RPMI8226 (cell line): ENCODE measurements at regions not wholly inside any gene's neighbourhood (a gene's known extent, or its start where the extent isn't known, plus 50 kb on each side); places are given as distances from the start of the nearest gene placed in this dataset.

Source experiments
- DNase-seq: peaks from one replicate; pipeline ENCODE4 v3.0.0-alpha.2; 2015

GRCh38 chr5:171606414-171607024, 179.1 kb upstream of the SMIM23 start:
- peak; percentile 44 for DNase-seq

- no peak for DNase-seq
Observed at GRCh38 chr5:171607863-171608262, 177.8 kb upstream of the SMIM23 start.

GRCh38 chr5:171609806-171610452, 175.7 kb upstream of the SMIM23 start:
- no peak for DNase-seq

GRCh38 chr5:171610686-171611085, 174.9 kb upstream of the SMIM23 start:
- no peak for DNase-seq

GRCh38 chr5:171612749-171613148, 172.9 kb upstream of the SMIM23 start:
- no peak for DNase-seq

GRCh38 chr5:171614511-171614910, 171.1 kb upstream of the SMIM23 start:
- DNase-seq, result peak; percentile 42

GRCh38 chr5:171614971-171615653, 170.5 kb upstream of the SMIM23 start:
- DNase-seq, result no peak

GRCh38 chr5:171615705-171616640, 169.6 kb upstream of the SMIM23 start:
- DNase-seq, result no peak

GRCh38 chr5:171617266-171617665, 168.4 kb upstream of the SMIM23 start:
- no peak for DNase-seq

GRCh38 chr5:171617817-171618591, 167.6 kb upstream of the SMIM23 start:
- no peak for DNase-seq

GRCh38 chr5:171619196-171619595, 166.4 kb upstream of the SMIM23 start:
- DNase-seq, result peak; percentile 65

GRCh38 chr5:171619744-171620143, 165.9 kb upstream of the SMIM23 start:
- DNase-seq, result no peak

- no peak for DNase-seq
Observed at GRCh38 chr5:171622010-171622409, 163.6 kb upstream of the SMIM23 start.

GRCh38 chr5:171623107-171623506, 162.5 kb upstream of the SMIM23 start:
- no peak for DNase-seq

GRCh38 chr5:171623551-171624097, 162.0 kb upstream of the SMIM23 start:
- DNase-seq, result no peak

GRCh38 chr5:171624396-171624795, 161.2 kb upstream of the SMIM23 start:
- DNase-seq, result peak; percentile 35

GRCh38 chr5:171625646-171626045, 160.0 kb upstream of the SMIM23 start:
- no peak for DNase-seq

- no peak for DNase-seq
Observed at GRCh38 chr5:171627936-171628632, 157.5 kb upstream of the SMIM23 start.

- no peak for DNase-seq
Observed at GRCh38 chr5:171628633-171628974, 157.0 kb upstream of the SMIM23 start.

- no peak for DNase-seq
Observed at GRCh38 chr5:171629221-171629620, 156.4 kb upstream of the SMIM23 start.

GRCh38 chr5:171629628-171630349, 155.8 kb upstream of the SMIM23 start:
- DNase-seq, result peak; percentile 54
